GM12864 (cell line): ENCODE measurements at regions not wholly inside any gene's neighbourhood (a gene's known extent, or its start where the extent isn't known, plus 50 kb on each side); places are given as distances from the start of the nearest gene placed in this dataset.

Experiments used
- DNase-seq: peaks from one replicate; pipeline ENCODE4 v3.0.0-alpha.2; 2011; ENCODE audit warnings: low read depth
- H3K4me3 ChIP-seq: 2 replicates; pipeline ENCODE4 v1.5.1; 2011; ENCODE audit warnings: mild to moderate bottlenecking, low read depth, low read length, control low read depth
- CTCF ChIP-seq: IDR thresholded peaks from 2 replicates; pipeline ENCODE4 v1.5.1; 2011; ENCODE audit warnings: low read depth, mild to moderate bottlenecking, moderate library complexity, low read length, control low read depth, inconsistent platforms; ENCODE audit errors: missing control alignments

- no peak for DNase-seq
- H3K4me3 ChIP-seq: no peak overlapping the region
- no peak for TF ChIP-seq CTCF
Measured at GRCh38 chr21:22132358-22133071, 1134.3 kb downstream of the NCAM2 start.

DNA sequence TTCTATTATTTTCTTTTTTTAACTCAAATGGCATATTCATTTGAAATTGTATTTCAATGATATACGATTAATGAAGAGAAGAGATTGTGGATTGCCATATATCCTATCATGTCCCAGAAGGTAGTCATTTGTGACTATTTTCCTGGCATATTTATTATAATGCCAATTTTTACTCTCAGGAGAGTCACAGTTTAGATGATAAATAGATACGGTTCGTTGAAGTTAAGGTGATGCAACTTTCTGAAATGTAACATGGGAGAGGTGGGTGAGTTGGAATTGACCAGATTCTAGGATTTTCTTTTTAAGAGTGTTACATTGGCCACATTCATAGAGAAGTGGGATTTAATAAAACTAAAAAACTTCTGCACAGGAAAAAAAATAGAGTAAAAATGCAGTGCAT is 1138.5 kb downstream of the NCAM2 start:
- no peak for TF ChIP-seq CTCF
- no peak overlapping the region for H3K4me3 ChIP-seq
- no peak for DNase-seq

DNA sequence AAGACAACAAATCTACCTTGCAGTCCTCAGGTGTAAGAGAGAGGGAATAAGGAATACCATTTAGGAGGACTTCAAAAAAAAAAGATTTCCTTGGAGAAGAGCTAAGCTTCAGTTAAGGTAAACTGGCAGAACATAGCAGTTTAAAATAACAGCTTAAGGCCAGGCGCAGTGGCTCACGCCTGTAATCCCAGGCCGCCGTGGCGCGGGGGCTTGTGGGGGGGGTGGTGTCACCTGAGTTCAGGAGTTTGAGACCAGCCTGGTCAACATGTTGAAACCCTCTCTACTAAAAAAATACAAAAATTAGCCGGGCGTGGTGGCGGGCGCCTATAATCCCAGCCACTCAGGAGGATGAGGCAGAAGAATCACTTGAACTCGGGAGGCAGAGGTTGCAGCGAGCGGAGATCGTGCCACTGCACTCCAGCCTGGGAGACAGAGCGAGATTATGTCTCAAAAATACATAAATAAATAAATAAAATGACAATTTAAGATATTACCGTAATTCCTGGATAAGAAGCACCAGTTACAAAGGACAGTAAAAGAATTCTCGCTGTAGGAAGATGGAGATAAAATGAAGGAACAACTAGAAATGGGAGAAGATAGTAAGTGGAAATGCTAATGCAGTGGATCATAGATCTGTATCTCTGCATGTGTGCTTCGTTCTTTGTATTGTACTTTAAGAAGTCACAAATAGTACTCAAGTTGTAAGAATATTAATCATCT is 1140.2 kb downstream of the NCAM2 start:
- TF ChIP-seq CTCF: no peak
- no peak overlapping the region for H3K4me3 ChIP-seq
- no peak for DNase-seq

DNA sequence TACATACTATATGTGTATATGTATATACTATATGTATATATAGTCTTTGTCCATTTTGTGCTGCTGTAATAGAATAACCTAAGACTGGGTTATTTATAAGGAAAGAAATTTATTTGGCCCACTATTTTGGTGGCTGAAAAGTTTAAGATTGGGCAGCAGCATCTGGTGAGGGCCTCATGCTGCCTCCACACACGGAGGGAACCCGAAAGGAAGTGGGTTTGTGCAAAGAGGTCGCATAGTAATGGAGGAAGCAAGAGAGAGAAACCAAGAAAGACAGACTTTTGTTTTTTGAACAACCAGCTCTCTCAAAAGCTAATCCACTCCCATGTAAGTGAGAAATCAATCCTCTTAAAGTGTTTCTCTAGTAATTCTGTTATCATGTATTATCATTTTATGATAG is 1147.3 kb downstream of the NCAM2 start:
- TF ChIP-seq CTCF: no peak
- no peak overlapping the region for H3K4me3 ChIP-seq
- DNase-seq: no peak

GRCh38 chr21:22154579-22155274 is 1156.5 kb downstream of the NCAM2 start:
- no peak for TF ChIP-seq CTCF
- DNase-seq: no peak

DNA sequence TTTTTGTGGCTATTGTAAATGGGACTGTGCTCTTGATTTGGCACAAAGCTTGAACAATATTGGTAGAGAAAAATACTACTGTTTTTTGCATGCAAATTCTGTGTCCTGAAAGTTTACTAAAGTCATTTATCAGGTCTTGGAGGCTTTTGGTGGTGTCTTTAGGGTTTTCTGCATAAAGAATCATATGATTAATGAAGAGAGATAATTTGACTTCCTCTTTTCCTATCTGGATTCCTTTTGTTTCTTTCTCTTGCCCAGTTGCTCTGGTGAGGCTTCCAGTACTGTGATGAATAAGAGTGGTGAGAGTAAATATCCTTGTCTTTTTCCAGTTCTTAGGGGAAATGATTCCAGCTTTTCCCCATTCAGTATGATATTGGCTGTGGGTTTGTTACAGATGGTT is 1166.7 kb downstream of the NCAM2 start:
- H3K4me3 ChIP-seq: no peak overlapping the region
- no peak for TF ChIP-seq CTCF
- no peak for DNase-seq

More at GRCh38 chr21:22154579-22155274, 1156.5 kb downstream of the NCAM2 start:
- H3K4me3 ChIP-seq: no peak overlapping the region
